Activated CD8-positive, alpha-beta T cell treated with anti-CD3 and anti-CD28 coated beads for 36 hours (primary cell): ENCODE measurements at regions not wholly inside any gene's neighbourhood (a gene's known extent, or its start where the extent isn't known, plus 50 kb on each side); places are given as distances from the start of the nearest gene placed in this dataset.

Source experiments
- ATAC-seq: fragments of 200-7000 bp; cut with Tn5 transposase; one replicate; pipeline ENCODE4 v1.10.0; 2021; ENCODE audit warnings: mild to moderate bottlenecking, moderate library complexity
- CTCF ChIA-PET: fragments of 350-600 bp; sonication (Branson Sonifier 250); formaldehyde crosslinking; loops from one replicate; lab custom pipeline; 2021; ENCODE audit warnings: antibody characterized with exemption; lab: Charles Lee
- POLR2A ChIA-PET: fragments of 350-600 bp; sonication (Branson Sonifier 250); formaldehyde crosslinking; loops from one replicate; lab custom pipeline; 2021; ENCODE audit warnings: antibody characterized with exemption; lab: Charles Lee
- DNase-seq: peaks from one replicate; pipeline ENCODE4 v3.0.0-alpha.2; 2020
- H3K27ac Mint-ChIP-seq: one replicate; pipeline ENCODE4 v1.8.0; 2021; ENCODE audit warnings: mild to moderate bottlenecking, mixed read lengths
- H3K27me3 Mint-ChIP-seq: one replicate; pipeline ENCODE4 v1.8.0; 2021; ENCODE audit warnings: mixed read lengths
- H3K36me3 Mint-ChIP-seq: one replicate; pipeline ENCODE4 v1.8.0; 2021; ENCODE audit warnings: low read depth, mixed read lengths
- H3K4me1 Mint-ChIP-seq: one replicate; pipeline ENCODE4 v1.8.0; 2021; ENCODE audit warnings: low read depth, mixed read lengths
- H3K4me3 Mint-ChIP-seq: one replicate; pipeline ENCODE4 v1.8.0; 2021; ENCODE audit warnings: mild to moderate bottlenecking, moderate library complexity, mixed read lengths
- H3K9me3 Mint-ChIP-seq: one replicate; pipeline ENCODE4 v1.8.0; 2021; ENCODE audit warnings: mixed read lengths
- intact Hi-C: fragments of 100-400 bp; cut with micrococcal nuclease; formaldehyde crosslinking; loops from one replicate; pipeline ENCODE4 v1.10.0; 2022
- TF ChIP-seq, protein P1 (sequence below): fragments of 200-600 bp; IDR thresholded peaks from one replicate; pipeline ENCODE4 v1.8.0; 2022; ENCODE audit warnings: antibody characterized with exemption, mild to moderate bottlenecking

- ChIA-PET POLR2A (no interaction called here), CTCF (no interaction called here)
- Mint-ChIP-seq H3K27ac (no peak overlapping the region), H3K36me3 (no peaks in the 10 kb centered on the region), H3K9me3 (peaks cover 10% of the 10 kb centered on the region), H3K27me3 (no peaks in the 10 kb centered on the region), H3K4me1 (no peaks in the 10 kb centered on the region), H3K4me3 (no peak overlapping the region)
- intact Hi-C loops = no loop called here
- TF ChIP-seq, protein P1, sequence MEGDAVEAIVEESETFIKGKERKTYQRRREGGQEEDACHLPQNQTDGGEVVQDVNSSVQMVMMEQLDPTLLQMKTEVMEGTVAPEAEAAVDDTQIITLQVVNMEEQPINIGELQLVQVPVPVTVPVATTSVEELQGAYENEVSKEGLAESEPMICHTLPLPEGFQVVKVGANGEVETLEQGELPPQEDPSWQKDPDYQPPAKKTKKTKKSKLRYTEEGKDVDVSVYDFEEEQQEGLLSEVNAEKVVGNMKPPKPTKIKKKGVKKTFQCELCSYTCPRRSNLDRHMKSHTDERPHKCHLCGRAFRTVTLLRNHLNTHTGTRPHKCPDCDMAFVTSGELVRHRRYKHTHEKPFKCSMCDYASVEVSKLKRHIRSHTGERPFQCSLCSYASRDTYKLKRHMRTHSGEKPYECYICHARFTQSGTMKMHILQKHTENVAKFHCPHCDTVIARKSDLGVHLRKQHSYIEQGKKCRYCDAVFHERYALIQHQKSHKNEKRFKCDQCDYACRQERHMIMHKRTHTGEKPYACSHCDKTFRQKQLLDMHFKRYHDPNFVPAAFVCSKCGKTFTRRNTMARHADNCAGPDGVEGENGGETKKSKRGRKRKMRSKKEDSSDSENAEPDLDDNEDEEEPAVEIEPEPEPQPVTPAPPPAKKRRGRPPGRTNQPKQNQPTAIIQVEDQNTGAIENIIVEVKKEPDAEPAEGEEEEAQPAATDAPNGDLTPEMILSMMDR = no peak
- DNase-seq = no peak
- no peak for ATAC-seq
Observed at GRCh38 chr4:20050768-20051167, 200.9 kb upstream of the SLIT2 start.

DNA sequence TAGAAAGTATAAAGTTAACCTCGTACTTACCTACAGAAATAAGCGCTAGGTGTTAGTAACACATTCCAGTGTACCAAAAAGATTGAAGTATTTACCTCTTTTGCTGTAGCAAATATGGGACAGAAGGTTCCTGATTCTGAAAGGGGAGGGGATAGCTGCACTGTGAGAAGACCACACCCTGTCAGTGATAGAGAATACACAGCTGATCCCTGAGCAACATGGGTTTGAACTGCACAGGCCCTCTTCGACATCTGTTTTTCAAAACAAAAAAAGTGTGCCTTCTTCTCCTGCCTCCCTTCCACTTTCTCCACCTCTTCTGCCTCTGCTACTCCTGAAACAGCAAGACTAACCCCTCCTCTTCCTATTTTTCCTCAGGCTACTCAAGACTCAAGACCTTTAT lies 201.8 kb upstream of the SLIT2 start:
- intact Hi-C loops = no loop called here
- H3K4me1 Mint-ChIP-seq = no peaks in the 10 kb centered on the region
- ATAC-seq = no peak
- H3K27me3 Mint-ChIP-seq = no peaks in the 10 kb centered on the region
- peaks cover 10% of the 10 kb centered on the region for H3K9me3 Mint-ChIP-seq
- ChIA-PET POLR2A (no interaction called here), CTCF (no interaction called here)
- no peaks in the 10 kb centered on the region for H3K36me3 Mint-ChIP-seq
- H3K27ac Mint-ChIP-seq = no peak overlapping the region
- H3K4me3 Mint-ChIP-seq = no peak overlapping the region
- DNase-seq = no peak
- TF ChIP-seq, protein P1 = no peak

DNA sequence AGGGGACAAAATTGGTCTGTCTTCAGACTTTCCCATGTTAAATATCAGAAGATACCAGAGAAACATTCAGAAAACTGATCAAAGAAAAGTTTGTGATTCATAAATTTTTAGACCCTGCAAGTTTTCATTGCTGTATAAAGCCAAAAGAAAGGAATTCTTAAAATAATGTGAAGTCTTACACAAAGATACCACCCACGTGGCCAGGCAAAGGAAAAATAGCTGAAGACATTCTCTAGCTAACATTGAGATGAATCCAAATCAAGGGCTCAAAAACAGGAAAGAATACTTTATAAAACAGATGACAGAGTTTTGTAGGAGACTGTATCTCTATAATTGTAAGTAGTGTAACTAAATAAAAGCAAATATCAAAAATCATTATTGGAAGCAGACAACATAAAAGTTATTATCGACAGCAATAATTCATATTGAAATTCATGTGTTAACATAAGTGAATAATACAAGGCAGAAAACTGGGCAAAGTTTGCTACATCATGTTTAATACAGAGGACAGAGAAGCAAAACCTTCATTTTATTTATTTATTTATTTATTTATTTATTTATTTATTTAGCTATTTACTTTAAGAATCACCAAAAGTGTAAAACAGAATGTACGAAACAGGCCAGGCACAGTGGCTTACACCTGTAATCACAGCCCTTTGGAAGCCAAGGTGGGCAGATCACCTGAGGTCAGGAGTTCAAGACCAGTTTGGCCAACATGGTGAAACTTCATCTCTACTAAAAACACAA lies 204.6 kb upstream of the SLIT2 start:
- CTCF ChIA-PET = no interaction called here
- no peak for DNase-seq
- TF ChIP-seq, protein P1 = no peak
- Mint-ChIP-seq H3K36me3 (no peaks in the 10 kb centered on the region), H3K4me3 (no peak overlapping the region), H3K27me3 (no peaks in the 10 kb centered on the region), H3K9me3 (peaks cover 7% of the 10 kb centered on the region), H3K27ac (no peak overlapping the region), H3K4me1 (no peaks in the 10 kb centered on the region)
- intact Hi-C loops = no loop called here
- POLR2A ChIA-PET = no interaction called here
- ATAC-seq = no peak

DNA sequence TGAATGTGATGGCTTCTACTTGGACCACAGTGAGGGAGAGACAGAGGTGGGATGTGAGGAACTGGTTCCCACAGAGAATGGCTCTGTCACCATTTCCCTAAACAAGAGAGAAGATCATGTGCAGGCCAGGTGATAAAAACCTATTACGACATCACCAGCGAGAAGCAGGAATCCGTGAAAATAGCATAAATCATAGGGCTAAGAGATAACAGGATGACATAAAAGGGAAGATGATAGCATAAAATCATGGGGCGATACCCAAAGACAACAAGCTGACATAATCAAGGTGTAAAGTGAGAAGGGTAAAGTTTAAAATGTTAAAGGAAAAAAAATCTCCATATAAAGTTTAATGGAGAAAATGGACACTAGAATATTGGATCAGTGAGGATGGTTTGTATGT lies 205.5 kb upstream of the SLIT2 start:
- ChIA-PET CTCF (no interaction called here), POLR2A (no interaction called here)
- Mint-ChIP-seq H3K4me3 (no peak overlapping the region), H3K36me3 (no peaks in the 10 kb centered on the region), H3K9me3 (peaks cover 13% of the 10 kb centered on the region), H3K4me1 (no peaks in the 10 kb centered on the region), H3K27me3 (no peaks in the 10 kb centered on the region), H3K27ac (no peak overlapping the region)
- ATAC-seq = no peak
- TF ChIP-seq, protein P1 = no peak
- intact Hi-C loops = no loop called here
- no peak for DNase-seq

- ATAC-seq = no peak
- TF ChIP-seq, protein P1 = no peak
- H3K9me3 Mint-ChIP-seq = peaks cover 13% of the 10 kb centered on the region
- no peak for DNase-seq
- ChIA-PET CTCF (no interaction called here), POLR2A (no interaction called here)
- no peaks in the 10 kb centered on the region for H3K36me3 Mint-ChIP-seq
- H3K4me1 Mint-ChIP-seq = no peaks in the 10 kb centered on the region
- no peak overlapping the region for H3K4me3 Mint-ChIP-seq
- intact Hi-C loops = no loop called here
- H3K27ac Mint-ChIP-seq = no peak overlapping the region
- H3K27me3 Mint-ChIP-seq = no peaks in the 10 kb centered on the region
Observed at GRCh38 chr4:20044966-20045365, 206.7 kb upstream of the SLIT2 start.
